ENCODE measurements at regions not wholly inside any gene's neighbourhood (a gene's known extent, or its start where the extent isn't known, plus 50 kb on each side); places are given as distances from the start of the nearest gene placed in this dataset.

DNA sequence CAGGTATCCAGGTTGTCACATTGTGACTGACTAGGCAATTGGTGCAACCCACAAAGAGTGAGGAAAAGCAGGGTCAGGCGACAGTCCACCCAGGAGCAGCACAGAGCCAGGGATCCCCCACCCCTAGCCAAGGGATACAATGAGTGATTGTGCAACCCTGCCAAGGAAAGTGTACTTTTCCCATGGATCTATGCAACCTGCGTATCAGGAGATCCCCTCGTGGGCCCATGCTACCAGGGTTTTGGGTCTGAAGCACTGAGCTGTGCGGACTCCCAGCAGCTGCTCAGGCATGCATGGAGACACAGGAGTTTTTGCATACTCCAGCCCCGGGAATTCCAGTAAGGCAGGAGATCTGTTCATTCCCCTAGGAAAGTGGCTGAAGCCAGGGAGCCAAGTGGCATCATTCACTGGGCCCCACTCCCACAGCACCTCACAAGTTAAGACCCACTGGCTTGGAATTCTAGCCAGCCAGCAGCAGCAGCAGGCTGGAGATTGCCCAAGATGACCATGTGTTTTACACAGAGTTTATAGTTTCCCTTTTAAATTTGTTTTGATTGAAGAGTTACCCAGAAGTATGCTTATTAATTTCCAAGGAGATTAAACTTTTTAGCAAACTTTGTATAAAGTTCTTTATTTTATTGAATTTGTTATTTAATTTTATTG, 136.0 kb downstream of the LTN1 start:
- peak; percentile 39 for DNase-seq (ENCODE audit: low spot score)
- TF ChIP-seq, protein P1, sequence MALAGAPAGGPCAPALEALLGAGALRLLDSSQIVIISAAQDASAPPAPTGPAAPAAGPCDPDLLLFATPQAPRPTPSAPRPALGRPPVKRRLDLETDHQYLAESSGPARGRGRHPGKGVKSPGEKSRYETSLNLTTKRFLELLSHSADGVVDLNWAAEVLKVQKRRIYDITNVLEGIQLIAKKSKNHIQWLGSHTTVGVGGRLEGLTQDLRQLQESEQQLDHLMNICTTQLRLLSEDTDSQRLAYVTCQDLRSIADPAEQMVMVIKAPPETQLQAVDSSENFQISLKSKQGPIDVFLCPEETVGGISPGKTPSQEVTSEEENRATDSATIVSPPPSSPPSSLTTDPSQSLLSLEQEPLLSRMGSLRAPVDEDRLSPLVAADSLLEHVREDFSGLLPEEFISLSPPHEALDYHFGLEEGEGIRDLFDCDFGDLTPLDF (CRISPR knock-in tag; IDR thresholded peaks at IDR 0.05) = no peak
- TF ChIP-seq, protein P2, sequence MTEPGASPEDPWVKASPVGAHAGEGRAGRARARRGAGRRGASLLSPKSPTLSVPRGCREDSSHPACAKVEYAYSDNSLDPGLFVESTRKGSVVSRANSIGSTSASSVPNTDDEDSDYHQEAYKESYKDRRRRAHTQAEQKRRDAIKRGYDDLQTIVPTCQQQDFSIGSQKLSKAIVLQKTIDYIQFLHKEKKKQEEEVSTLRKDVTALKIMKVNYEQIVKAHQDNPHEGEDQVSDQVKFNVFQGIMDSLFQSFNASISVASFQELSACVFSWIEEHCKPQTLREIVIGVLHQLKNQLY (CRISPR knock-in tag; IDR thresholded peaks at IDR 0.05) = no peak
- TF ChIP-seq, protein P3, sequence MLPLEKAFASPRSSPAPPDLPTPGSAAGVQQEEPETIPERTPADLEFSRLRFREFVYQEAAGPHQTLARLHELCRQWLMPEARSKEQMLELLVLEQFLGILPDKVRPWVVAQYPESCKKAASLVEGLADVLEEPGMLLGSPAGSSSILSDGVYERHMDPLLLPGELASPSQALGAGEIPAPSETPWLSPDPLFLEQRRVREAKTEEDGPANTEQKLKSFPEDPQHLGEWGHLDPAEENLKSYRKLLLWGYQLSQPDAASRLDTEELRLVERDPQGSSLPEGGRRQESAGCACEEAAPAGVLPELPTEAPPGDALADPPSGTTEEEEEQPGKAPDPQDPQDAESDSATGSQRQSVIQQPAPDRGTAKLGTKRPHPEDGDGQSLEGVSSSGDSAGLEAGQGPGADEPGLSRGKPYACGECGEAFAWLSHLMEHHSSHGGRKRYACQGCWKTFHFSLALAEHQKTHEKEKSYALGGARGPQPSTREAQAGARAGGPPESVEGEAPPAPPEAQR (CRISPR knock-in tag; IDR thresholded peaks at IDR 0.05) = no peak
- TF ChIP-seq, protein P4, sequence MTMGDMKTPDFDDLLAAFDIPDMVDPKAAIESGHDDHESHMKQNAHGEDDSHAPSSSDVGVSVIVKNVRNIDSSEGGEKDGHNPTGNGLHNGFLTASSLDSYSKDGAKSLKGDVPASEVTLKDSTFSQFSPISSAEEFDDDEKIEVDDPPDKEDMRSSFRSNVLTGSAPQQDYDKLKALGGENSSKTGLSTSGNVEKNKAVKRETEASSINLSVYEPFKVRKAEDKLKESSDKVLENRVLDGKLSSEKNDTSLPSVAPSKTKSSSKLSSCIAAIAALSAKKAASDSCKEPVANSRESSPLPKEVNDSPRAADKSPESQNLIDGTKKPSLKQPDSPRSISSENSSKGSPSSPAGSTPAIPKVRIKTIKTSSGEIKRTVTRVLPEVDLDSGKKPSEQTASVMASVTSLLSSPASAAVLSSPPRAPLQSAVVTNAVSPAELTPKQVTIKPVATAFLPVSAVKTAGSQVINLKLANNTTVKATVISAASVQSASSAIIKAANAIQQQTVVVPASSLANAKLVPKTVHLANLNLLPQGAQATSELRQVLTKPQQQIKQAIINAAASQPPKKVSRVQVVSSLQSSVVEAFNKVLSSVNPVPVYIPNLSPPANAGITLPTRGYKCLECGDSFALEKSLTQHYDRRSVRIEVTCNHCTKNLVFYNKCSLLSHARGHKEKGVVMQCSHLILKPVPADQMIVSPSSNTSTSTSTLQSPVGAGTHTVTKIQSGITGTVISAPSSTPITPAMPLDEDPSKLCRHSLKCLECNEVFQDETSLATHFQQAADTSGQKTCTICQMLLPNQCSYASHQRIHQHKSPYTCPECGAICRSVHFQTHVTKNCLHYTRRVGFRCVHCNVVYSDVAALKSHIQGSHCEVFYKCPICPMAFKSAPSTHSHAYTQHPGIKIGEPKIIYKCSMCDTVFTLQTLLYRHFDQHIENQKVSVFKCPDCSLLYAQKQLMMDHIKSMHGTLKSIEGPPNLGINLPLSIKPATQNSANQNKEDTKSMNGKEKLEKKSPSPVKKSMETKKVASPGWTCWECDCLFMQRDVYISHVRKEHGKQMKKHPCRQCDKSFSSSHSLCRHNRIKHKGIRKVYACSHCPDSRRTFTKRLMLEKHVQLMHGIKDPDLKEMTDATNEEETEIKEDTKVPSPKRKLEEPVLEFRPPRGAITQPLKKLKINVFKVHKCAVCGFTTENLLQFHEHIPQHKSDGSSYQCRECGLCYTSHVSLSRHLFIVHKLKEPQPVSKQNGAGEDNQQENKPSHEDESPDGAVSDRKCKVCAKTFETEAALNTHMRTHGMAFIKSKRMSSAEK (CRISPR knock-in tag; IDR thresholded peaks at IDR 0.05; ENCODE audit: borderline replicate concordance) = no peak
- TF ChIP-seq, protein P5, sequence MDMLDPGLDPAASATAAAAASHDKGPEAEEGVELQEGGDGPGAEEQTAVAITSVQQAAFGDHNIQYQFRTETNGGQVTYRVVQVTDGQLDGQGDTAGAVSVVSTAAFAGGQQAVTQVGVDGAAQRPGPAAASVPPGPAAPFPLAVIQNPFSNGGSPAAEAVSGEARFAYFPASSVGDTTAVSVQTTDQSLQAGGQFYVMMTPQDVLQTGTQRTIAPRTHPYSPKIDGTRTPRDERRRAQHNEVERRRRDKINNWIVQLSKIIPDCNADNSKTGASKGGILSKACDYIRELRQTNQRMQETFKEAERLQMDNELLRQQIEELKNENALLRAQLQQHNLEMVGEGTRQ (CRISPR knock-in tag; IDR thresholded peaks at IDR 0.05) = no peak
- TF ChIP-seq CREM (CRISPR knock-in tag; IDR thresholded peaks at IDR 0.05) (no peak), IRF2 (CRISPR knock-in tag; IDR thresholded peaks at IDR 0.05; ENCODE audit: borderline replicate concordance, low read depth) (no peak), TEAD4 (CRISPR knock-in tag; IDR thresholded peaks at IDR 0.05) (no peak)
- TF ChIP-seq, protein P6, sequence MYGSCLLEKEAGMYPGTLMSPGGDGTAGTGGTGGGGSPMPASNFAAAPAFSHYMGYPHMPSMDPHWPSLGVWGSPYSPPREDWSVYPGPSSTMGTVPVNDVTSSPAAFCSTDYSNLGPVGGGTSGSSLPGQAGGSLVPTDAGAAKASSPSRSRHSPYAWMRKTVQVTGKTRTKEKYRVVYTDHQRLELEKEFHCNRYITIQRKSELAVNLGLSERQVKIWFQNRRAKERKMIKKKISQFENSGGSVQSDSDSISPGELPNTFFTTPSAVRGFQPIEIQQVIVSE (CRISPR knock-in tag; IDR thresholded peaks at IDR 0.05; ENCODE audit: borderline replicate concordance) = no peak
- TF ChIP-seq, protein P7, sequence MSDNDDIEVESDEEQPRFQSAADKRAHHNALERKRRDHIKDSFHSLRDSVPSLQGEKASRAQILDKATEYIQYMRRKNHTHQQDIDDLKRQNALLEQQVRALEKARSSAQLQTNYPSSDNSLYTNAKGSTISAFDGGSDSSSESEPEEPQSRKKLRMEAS (CRISPR knock-in tag; IDR thresholded peaks at IDR 0.05) = no peak
- peak; percentile 92 for ATAC-seq
- ChIA-PET CTCF (no interaction called here), POLR2A (no interaction called here)
- peaks cover 5% of the 10 kb centered on the region; the same call in 1 of the 2 replicates for H3K9me3 Mint-ChIP-seq
- no peaks in the 10 kb centered on the region for H3K27me3 Mint-ChIP-seq (ENCODE audit: low read depth)
- peak overlapping the region; percentile 67; the same call in 1 of the 2 replicates for H3K27ac Mint-ChIP-seq
- H3K4me3 Mint-ChIP-seq = no peak overlapping the region
- peaks cover 12% of the 10 kb centered on the region for H3K4me1 Mint-ChIP-seq
- H3K36me3 Mint-ChIP-seq = no peaks in the 10 kb centered on the region

DNA sequence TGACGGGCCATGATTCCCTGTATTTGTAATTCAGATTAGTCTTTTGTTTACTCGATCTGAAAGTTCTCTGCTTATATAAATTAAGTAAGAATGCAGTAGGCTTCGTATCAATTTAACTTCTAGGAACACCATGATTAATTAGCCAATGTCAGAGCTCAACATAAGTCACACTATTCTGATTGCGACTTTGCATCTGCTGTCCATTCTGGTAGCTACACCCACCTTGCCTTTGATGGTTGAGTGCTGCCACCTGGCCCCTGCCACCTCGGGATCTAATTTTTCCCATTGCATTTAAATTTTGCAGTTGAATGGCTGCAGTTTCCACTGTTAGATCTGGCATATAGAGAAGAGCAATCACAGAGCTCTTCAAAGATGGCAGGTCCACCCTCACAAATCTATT, 140.0 kb downstream of the LTN1 start:
- peaks cover 5% of the 10 kb centered on the region; the same call in 1 of the 2 replicates for H3K9me3 Mint-ChIP-seq
- POLR2A ChIA-PET = no interaction called here
- peaks cover 26% of the 10 kb centered on the region for H3K4me1 Mint-ChIP-seq
- CTCF ChIA-PET = interaction anchor here (0.8 kb wide), 1 partner anchor 18 kb away, joined by 4 read pairs; no protein-coding TSS in a partner anchor
- no peak overlapping the region for H3K27ac Mint-ChIP-seq
- no peaks in the 10 kb centered on the region for H3K27me3 Mint-ChIP-seq (ENCODE audit: low read depth)
- no peak for ATAC-seq
- no peak overlapping the region for H3K4me3 Mint-ChIP-seq
- H3K36me3 Mint-ChIP-seq = no peaks in the 10 kb centered on the region
- no peak for DNase-seq (ENCODE audit: low spot score)
- TF ChIP-seq ATF1 (CRISPR knock-in tag; IDR thresholded peaks at IDR 0.05) (no peak), ZNF396 (CRISPR knock-in tag; IDR thresholded peaks at IDR 0.05; ENCODE audit: borderline replicate concordance) (no peak), ZNF317 (CRISPR knock-in tag; IDR thresholded peaks at IDR 0.05; ENCODE audit: borderline replicate concordance, low read depth) (no peak), ZNF219 (CRISPR knock-in tag; IDR thresholded peaks at IDR 0.05; ENCODE audit: borderline replicate concordance) (no peak), ZBTB21 (CRISPR knock-in tag; IDR thresholded peaks at IDR 0.05; ENCODE audit: borderline replicate concordance) (no peak), GRHL2 (CRISPR knock-in tag; IDR thresholded peaks at IDR 0.05; ENCODE audit: insufficient replicate concordance, severe bottlenecking) (no peak)
- TF ChIP-seq, protein P8, sequence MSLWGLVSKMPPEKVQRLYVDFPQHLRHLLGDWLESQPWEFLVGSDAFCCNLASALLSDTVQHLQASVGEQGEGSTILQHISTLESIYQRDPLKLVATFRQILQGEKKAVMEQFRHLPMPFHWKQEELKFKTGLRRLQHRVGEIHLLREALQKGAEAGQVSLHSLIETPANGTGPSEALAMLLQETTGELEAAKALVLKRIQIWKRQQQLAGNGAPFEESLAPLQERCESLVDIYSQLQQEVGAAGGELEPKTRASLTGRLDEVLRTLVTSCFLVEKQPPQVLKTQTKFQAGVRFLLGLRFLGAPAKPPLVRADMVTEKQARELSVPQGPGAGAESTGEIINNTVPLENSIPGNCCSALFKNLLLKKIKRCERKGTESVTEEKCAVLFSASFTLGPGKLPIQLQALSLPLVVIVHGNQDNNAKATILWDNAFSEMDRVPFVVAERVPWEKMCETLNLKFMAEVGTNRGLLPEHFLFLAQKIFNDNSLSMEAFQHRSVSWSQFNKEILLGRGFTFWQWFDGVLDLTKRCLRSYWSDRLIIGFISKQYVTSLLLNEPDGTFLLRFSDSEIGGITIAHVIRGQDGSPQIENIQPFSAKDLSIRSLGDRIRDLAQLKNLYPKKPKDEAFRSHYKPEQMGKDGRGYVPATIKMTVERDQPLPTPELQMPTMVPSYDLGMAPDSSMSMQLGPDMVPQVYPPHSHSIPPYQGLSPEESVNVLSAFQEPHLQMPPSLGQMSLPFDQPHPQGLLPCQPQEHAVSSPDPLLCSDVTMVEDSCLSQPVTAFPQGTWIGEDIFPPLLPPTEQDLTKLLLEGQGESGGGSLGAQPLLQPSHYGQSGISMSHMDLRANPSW (CRISPR knock-in tag; conservative IDR thresholded peaks at IDR 0.05; ENCODE audit: low read depth) = no peak
